Aorta (tissue), 5 donors: ENCODE measurements at regions not wholly inside any gene's neighbourhood (a gene's known extent, or its start where the extent isn't known, plus 50 kb on each side); places are given as distances from the start of the nearest gene placed in this dataset.

Experiments
- ATAC-seq: fragments of 200-7000 bp; cut with Tn5 transposase; one replicate; pipeline ENCODE4 v1.9.1; 2022; ENCODE audit warnings: moderate library complexity; ENCODE audit not compliant: low FRiP score
- DNase-seq, 2 donors: peaks; one replicate each; pipeline ENCODE4 v3.0.0-alpha.2; 2020
- H3K27ac ChIP-seq, 2 donors: one replicate each; pipeline ENCODE4 v1.5.1; 2013; ENCODE audit warnings: low read length in 2 of 2, mild to moderate bottlenecking in 2 of 2, moderate library complexity in 2 of 2, control low read depth in 1 of 2, inconsistent platforms in 1 of 2, low read depth in 1 of 2
- H3K27me3 ChIP-seq, 2 donors: one replicate each; pipeline ENCODE4 v1.6.1; 2013; ENCODE audit warnings: control low read depth in 1 of 2, low read length in 1 of 2, mild to moderate bottlenecking in 1 of 2, moderate library complexity in 1 of 2; ENCODE audit not compliant: insufficient read depth in 2 of 2, control insufficient read depth in 1 of 2
- H3K36me3 ChIP-seq, 2 donors: one replicate each; pipeline ENCODE4 v1.6.1; 2013; ENCODE audit warnings: control low read depth in 1 of 2, low read length in 1 of 2, mild to moderate bottlenecking in 1 of 2; ENCODE audit not compliant: insufficient read depth in 2 of 2, control insufficient read depth in 1 of 2
- H3K4me1 ChIP-seq, 2 donors: one replicate each; pipeline ENCODE4 v1.6.1; 2013; ENCODE audit warnings: low read length in 2 of 2, control low read depth in 1 of 2, mild to moderate bottlenecking in 1 of 2, moderate library complexity in 1 of 2; ENCODE audit not compliant: insufficient read depth in 2 of 2, control insufficient read depth in 1 of 2
- H3K4me3 ChIP-seq, 2 donors: one replicate each; pipeline ENCODE4 v1.5.1; 2013; ENCODE audit warnings: low read length in 2 of 2, control low read depth in 1 of 2, mild to moderate bottlenecking in 1 of 2
- H3K9me3 ChIP-seq: one replicate; pipeline ENCODE4 v1.6.1; 2013; ENCODE audit warnings: mild to moderate bottlenecking, low read length; ENCODE audit not compliant: control insufficient read depth
- WGBS, 2 donors: extraction: QIAGEN DNeasy Blood & Tissue Kit; methylation state at CpG; one replicate each; pipeline ENCODE4 v1.1.7; 2013; 5-methylcytosine and 5-hydroxymethylcytosine counted together
- intact Hi-C, 2 donors: fragments of 100-400 bp; cut with DNase I; formaldehyde crosslinking; loops; one replicate each; pipeline versions ENCODE4 v1.14.2 to v1.15.0; 2022
- donor health status: healthy with polysubstance abuse.
- donor health status: Bipolar disorder and iron deficiency.
- donor health status: DM: no; HTN: no; CAD: no.
- donor health status: DM: no; HTN: no; CAD: no.
- donor health status: DM: yes; HTN: yes; CAD: no.

- 94% methylated on average over 3 of the region's 3 CpGs for WGBS, 2 donors
- H3K4me3 ChIP-seq = no peak overlapping the region
- H3K9me3 ChIP-seq = no peaks in the 10 kb centered on the region
- no peak for ATAC-seq
- no peaks in the 10 kb centered on the region for H3K36me3 ChIP-seq
- H3K4me1 ChIP-seq = peaks cover 0 to 5% of the 10 kb centered on the region in 2 donors
- no peak overlapping the region for H3K27ac ChIP-seq
- DNase-seq = no peak
- intact Hi-C loops = no loop called here
- no peaks in the 10 kb centered on the region for H3K27me3 ChIP-seq
These were observed 346.6 kb upstream of the PKDCC start for GRCh38 chr2:41701231-41701630.

DNA sequence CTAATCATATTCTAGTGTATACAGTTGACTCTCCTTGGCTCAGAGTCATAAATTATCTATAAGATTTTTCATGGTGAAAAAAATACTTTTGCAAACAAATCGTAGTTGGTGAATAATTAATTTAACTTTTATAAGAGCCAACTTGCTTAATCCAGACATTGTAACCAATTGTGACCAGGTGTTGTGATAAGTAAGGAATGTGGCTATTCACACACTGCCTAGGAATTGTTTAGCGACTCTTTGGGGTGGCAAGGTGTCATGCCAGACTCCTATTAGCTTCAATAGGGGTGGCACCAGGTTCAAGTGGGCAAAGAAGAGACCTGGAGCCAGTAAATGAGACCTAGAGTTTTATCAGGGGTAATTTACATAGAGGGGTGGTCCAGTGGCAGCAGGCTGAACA lies 344.7 kb upstream of the PKDCC start:
- no peak for ATAC-seq
- Histone ChIP-seq H3K4me1 (peaks cover 0 to 3% of the 10 kb centered on the region in 2 donors), H3K36me3 (no peaks in the 10 kb centered on the region), H3K27ac (no peak overlapping the region), H3K9me3 (no peaks in the 10 kb centered on the region), H3K27me3 (no peaks in the 10 kb centered on the region), H3K4me3 (no peak overlapping the region)
- WGBS, 2 donors = 86 to 89% methylated on average over 2 of the region's 2 CpGs
- DNase-seq = no peak
- intact Hi-C loops = no loop called here

GRCh38 chr2:41705634-41706033 lies 342.2 kb upstream of the PKDCC start:
- H3K27me3 ChIP-seq = peaks cover 0 to 2% of the 10 kb centered on the region in 2 donors
- DNase-seq (no peak), ATAC-seq (no peak)
- no peaks in the 10 kb centered on the region for H3K36me3 ChIP-seq
- WGBS, 2 donors = 76 to 91% methylated on average over 4 of the region's 4 CpGs
- no peak overlapping the region for H3K4me3 ChIP-seq
- no peaks in the 10 kb centered on the region for H3K9me3 ChIP-seq
- intact Hi-C loops = no loop called here
- H3K27ac ChIP-seq = no peak overlapping the region
- H3K4me1 ChIP-seq = no peaks in the 10 kb centered on the region

DNA sequence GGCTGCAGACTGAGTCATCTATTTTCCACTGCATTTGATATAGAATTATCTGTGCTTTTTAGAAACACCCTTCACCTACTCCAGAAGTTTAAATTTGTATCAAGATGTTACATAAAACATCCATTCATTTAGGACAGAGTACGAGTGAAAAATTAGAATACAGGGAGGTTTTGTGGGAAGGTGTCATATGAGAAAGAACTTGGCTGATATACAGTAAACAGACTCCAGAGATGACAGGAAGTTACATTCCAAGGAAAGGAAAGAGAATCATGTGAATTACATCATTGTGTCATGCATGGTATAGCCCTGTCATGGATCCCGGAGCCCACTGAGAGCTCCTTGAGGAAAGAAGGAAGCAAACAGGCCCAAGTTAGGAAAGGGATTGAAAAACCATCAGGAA lies 341.5 kb upstream of the PKDCC start:
- no peaks in the 10 kb centered on the region for H3K36me3 ChIP-seq
- no peak overlapping the region for H3K27ac ChIP-seq
- no peaks in the 10 kb centered on the region for H3K4me1 ChIP-seq
- no peaks in the 10 kb centered on the region for H3K9me3 ChIP-seq
- no peak overlapping the region for H3K4me3 ChIP-seq
- intact Hi-C loops = no loop called here
- no peak for DNase-seq
- WGBS, 2 donors = 92% methylated on average over 2 of the region's 2 CpGs
- peaks cover 0 to 2% of the 10 kb centered on the region in 2 donors for H3K27me3 ChIP-seq
- no peak for ATAC-seq

DNA sequence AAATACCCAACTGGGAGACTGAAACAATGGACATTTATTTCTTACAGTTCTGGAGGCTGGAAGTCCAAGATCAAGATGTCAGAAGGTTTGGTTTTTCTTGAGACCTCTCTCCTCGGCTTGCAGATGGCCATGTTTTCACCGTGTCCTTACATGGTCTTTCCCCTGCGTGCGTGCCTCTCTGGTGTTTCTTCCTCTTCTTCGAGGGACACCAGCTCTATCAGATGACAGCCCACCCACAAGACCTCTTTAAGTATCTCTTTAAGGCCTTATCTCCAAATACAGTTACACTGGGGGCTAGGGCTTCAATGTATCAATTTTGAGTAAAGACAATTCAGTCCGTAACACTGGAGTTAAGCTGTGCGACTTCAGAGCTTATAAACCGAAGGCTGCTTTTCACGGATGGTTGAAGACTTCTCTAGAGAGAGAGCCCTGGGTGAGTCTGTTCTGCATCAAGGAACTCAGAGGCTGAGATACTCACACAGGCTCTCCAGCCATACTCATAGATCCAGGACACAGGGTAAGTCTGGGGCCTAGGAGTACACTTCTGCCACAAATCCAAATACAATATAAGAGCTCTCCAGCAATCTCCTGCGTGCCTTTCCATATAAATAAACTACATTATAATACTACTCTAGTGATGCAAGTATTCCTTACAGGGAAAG lies 339.9 kb upstream of the PKDCC start:
- intact Hi-C loops = no loop called here
- Histone ChIP-seq H3K36me3 (no peaks in the 10 kb centered on the region), H3K4me3 (no peak overlapping the region), H3K9me3 (no peaks in the 10 kb centered on the region), H3K4me1 (no peaks in the 10 kb centered on the region), H3K27ac (no peak overlapping the region), H3K27me3 (peaks cover 0 to 2% of the 10 kb centered on the region in 2 donors)
- no peak for ATAC-seq
- 92% methylated on average over 10 of the region's 10 CpGs for WGBS, 2 donors
- no peak for DNase-seq

GRCh38 chr2:41709702-41710599 lies 337.9 kb upstream of the PKDCC start:
- intact Hi-C loops = no loop called here
- Histone ChIP-seq H3K4me1 (no peaks in the 10 kb centered on the region), H3K27me3 (peaks cover 0 to 2% of the 10 kb centered on the region in 2 donors), H3K4me3 (no peak overlapping the region), H3K27ac (no peak overlapping the region), H3K9me3 (no peaks in the 10 kb centered on the region), H3K36me3 (no peaks in the 10 kb centered on the region)
- WGBS, 2 donors = 72 to 90% methylated on average over 10 of the region's 10 CpGs
- DNase-seq (no peak), ATAC-seq (no peak)

- H3K4me1 ChIP-seq = no peaks in the 10 kb centered on the region
- no peaks in the 10 kb centered on the region for H3K9me3 ChIP-seq
- WGBS, 2 donors = 96 to 97% methylated on average over 3 of the region's 3 CpGs
- peaks cover 0 to 2% of the 10 kb centered on the region in 2 donors for H3K27me3 ChIP-seq
- no peak overlapping the region for H3K27ac ChIP-seq
- H3K4me3 ChIP-seq = no peak overlapping the region
- no peak for DNase-seq
- intact Hi-C loops = no loop called here
- H3K36me3 ChIP-seq = no peaks in the 10 kb centered on the region
- ATAC-seq = no peak
These were observed 336.9 kb upstream of the PKDCC start for GRCh38 chr2:41710944-41711343.

DNA sequence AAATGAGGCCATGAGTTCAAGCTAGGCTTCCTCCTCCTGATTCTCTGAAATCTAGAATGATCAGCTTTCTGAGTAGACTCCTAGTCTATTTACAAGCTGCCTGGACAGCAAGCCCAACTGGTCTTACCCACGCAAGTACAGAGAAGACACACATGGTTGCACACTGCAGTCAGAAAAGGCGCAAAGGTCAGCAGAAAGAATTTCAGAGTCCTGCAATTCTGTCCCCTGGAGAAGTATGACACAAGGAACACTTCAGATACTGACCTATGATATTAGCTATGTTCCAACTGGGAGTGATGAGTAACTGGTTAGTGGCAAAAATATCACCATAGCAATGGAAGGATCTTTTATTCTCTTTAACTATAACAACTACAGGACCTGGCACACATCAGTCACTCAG lies 336.1 kb upstream of the PKDCC start:
- H3K27me3 ChIP-seq = peaks cover 0 to 2% of the 10 kb centered on the region in 2 donors

GRCh38 chr2:41716497-41716896 lies 331.3 kb upstream of the PKDCC start:
- WGBS, 2 donors = 78 to 82% methylated on average over 5 of the region's 5 CpGs
- Histone ChIP-seq H3K27ac (peak overlapping the region in 1 of 2 donors; percentile 58), H3K9me3 (no peaks in the 10 kb centered on the region), H3K4me1 (no peaks in the 10 kb centered on the region), H3K27me3 (no peaks in the 10 kb centered on the region), H3K36me3 (no peaks in the 10 kb centered on the region), H3K4me3 (no peak overlapping the region)
- ATAC-seq (no peak), DNase-seq (no peak)
- intact Hi-C loops = no loop called here

More for the DNA sequence above, 336.1 kb upstream of the PKDCC start:
- Histone ChIP-seq H3K4me3 (no peak overlapping the region), H3K36me3 (no peaks in the 10 kb centered on the region), H3K27ac (no peak overlapping the region), H3K9me3 (no peaks in the 10 kb centered on the region), H3K4me1 (no peaks in the 10 kb centered on the region)
- no peak for ATAC-seq
- DNase-seq = no peak
- intact Hi-C loops = no loop called here
- 98 to 99% methylated on average over 2 of the region's 2 CpGs for WGBS, 2 donors
